ENCODE measurements at regions not wholly inside any gene's neighbourhood (a gene's known extent, or its start where the extent isn't known, plus 50 kb on each side); places are given as distances from the start of the nearest gene placed in this dataset.

GRCh38 chr20:6471110-6471647 lies 296.3 kb upstream of the BMP2 start:
- H4K8ac ChIP-seq (replicated peaks; ENCODE audit: insufficient read length, low read depth, low read length), result no peak overlapping the region
- no peak overlapping the region for H3K4ac ChIP-seq (ENCODE audit: low read depth, low read length)
- no peak overlapping the region for H3K56ac ChIP-seq (ENCODE audit: insufficient read length, low read depth, low read length)
- no peaks in the 10 kb centered on the region for H3K79me2 ChIP-seq (ENCODE audit: insufficient read depth, low read length)
- no peak overlapping the region for H3T11ph ChIP-seq (ENCODE audit: low read length)
- no peak overlapping the region for H2BK5ac ChIP-seq (ENCODE audit: insufficient read length, low read length)
- no peak overlapping the region for H3K27ac ChIP-seq (ENCODE audit: insufficient read length, low read depth, low read length)
- H3K9me3 ChIP-seq (ENCODE audit: control insufficient read depth, low read depth, low read length), result no peaks in the 10 kb centered on the region
- no peak overlapping the region for H2BK12ac ChIP-seq (ENCODE audit: insufficient read length, low read depth, low read length)
- H3K9ac ChIP-seq (ENCODE audit: extremely low read depth, insufficient read length, low read length), result no peak overlapping the region
- Mint-ChIP-seq H3K27me3 (ENCODE audit: low read depth) (no peaks in the 10 kb centered on the region), H3K4me1 (peaks cover 1% of the 10 kb centered on the region in 2 experiments; a peak in 3 of 4 replicates), H3K9me3 (no peaks in the 10 kb centered on the region; a peak in 1 of 5 replicates), H3K36me3 (ENCODE audit: insufficient read depth in 1 of 3, low read depth in 3 of 3) (no peaks in the 10 kb centered on the region), H3K4me3 (no peak overlapping the region), H3K27ac (no peak overlapping the region; a peak in 1 of 7 replicates)
- H3K18ac ChIP-seq (ENCODE audit: insufficient read length, low read depth, low read length), result no peak overlapping the region
- H3K23ac ChIP-seq (ENCODE audit: insufficient read length, low read depth, low read length), result no peak overlapping the region
- no peaks in the 10 kb centered on the region for H3K79me1 ChIP-seq (ENCODE audit: insufficient read depth, low read depth, low read length, poor library complexity, severe bottlenecking)
- H3K27me3 ChIP-seq (ENCODE audit: insufficient read depth, low read length), result no peaks in the 10 kb centered on the region
- no peaks in the 10 kb centered on the region for H3K23me2 ChIP-seq (ENCODE audit: insufficient read length, low read depth, low read length, poor library complexity, severe bottlenecking)
- H2BK120ac ChIP-seq (ENCODE audit: low read depth, low read length, poor library complexity, severe bottlenecking), result no peak overlapping the region
- DNase-seq, result no peak
- no peak overlapping the region for H2AK5ac ChIP-seq (ENCODE audit: insufficient read length, low read length)
- no peak overlapping the region for H3K14ac ChIP-seq (ENCODE audit: insufficient read depth, low read length)
- H4K91ac ChIP-seq (ENCODE audit: insufficient read length, low read depth, low read length), result no peak overlapping the region
- no peak for TF ChIP-seq CTCF (conservative IDR thresholded peaks at IDR 0.05)
- peaks cover under 1% of the 10 kb centered on the region; the same call in 1 of the 2 replicates for H3K4me1 ChIP-seq (ENCODE audit: insufficient read depth, low read length)
- H3K4me2 ChIP-seq (ENCODE audit: insufficient read depth, insufficient read length, low read length), result no peak overlapping the region
- H2BK20ac ChIP-seq (ENCODE audit: low read depth, low read length, poor library complexity, severe bottlenecking), result no peak overlapping the region
- H4K5ac ChIP-seq (ENCODE audit: insufficient read length, low read depth, low read length), result no peak overlapping the region
- H2BK15ac ChIP-seq (ENCODE audit: low read depth, low read length), result no peak overlapping the region
- H2AFZ ChIP-seq (ENCODE audit: low read length), result no peak overlapping the region
- no CpG with 5 or more reads among the region's 5 CpGs for WGBS (ENCODE audit: extremely low coverage, insufficient read length, low lambda C conversion rate)
- H4K20me1 ChIP-seq (ENCODE audit: control insufficient read depth, insufficient read depth, insufficient read length), result no peaks in the 10 kb centered on the region

All from H9 (cell line).